WTC11 (cell line): ENCODE measurements at regions not wholly inside any gene's neighbourhood (a gene's known extent, or its start where the extent isn't known, plus 50 kb on each side); places are given as distances from the start of the nearest gene placed in this dataset.

Source experiments
- ATAC-seq: fragments of 200-7000 bp; cut with Tn5 transposase; 2 replicates; pipeline ENCODE4 v1.10.0; 2021; ENCODE audit warnings: mild to moderate bottlenecking, moderate library complexity
- CTCF ChIA-PET: fragments of 300-600 bp; sonication (Branson Sonifier 250); formaldehyde crosslinking; loops from one replicate; lab custom pipeline; 2021; ENCODE audit warnings: antibody characterized with exemption; lab: Charles Lee
- POLR2A ChIA-PET: fragments of 350-600 bp; sonication (Branson Sonifier 250); formaldehyde crosslinking; loops from one replicate; lab custom pipeline; 2021; ENCODE audit warnings: antibody characterized with exemption; lab: Charles Lee
- DNase-seq: peaks from one replicate; pipeline ENCODE4 v3.0.0; 2021; ENCODE audit warnings: low spot score
- H3K27ac Mint-ChIP-seq: 2 replicates; pipeline ENCODE4 v1.8.0; 2021; ENCODE audit warnings: mixed read lengths
- H3K27me3 Mint-ChIP-seq: 2 replicates; pipeline ENCODE4 v1.8.0; 2021; ENCODE audit warnings: low read depth, mild to moderate bottlenecking, moderate library complexity, mixed read lengths
- H3K36me3 Mint-ChIP-seq: 2 replicates; pipeline ENCODE4 v1.8.0; 2021; ENCODE audit warnings: mixed read lengths
- H3K4me1 Mint-ChIP-seq: 2 replicates; pipeline ENCODE4 v1.8.0; 2022; ENCODE audit warnings: mixed read lengths
- H3K4me3 Mint-ChIP-seq: 2 replicates; pipeline ENCODE4 v1.8.0; 2021; ENCODE audit warnings: mild to moderate bottlenecking, moderate library complexity, mixed read lengths
- H3K9me3 Mint-ChIP-seq: 2 replicates; pipeline ENCODE4 v1.8.0; 2021; ENCODE audit warnings: mixed read lengths
- CREM ChIP-seq: sonication (generic); formaldehyde crosslinking; IDR thresholded peaks from 2 replicates; pipeline ENCODE4 v1.8.1; 2022; ENCODE audit warnings: mild to moderate bottlenecking, missing genetic modification reagents, moderate library complexity
- EMX1 ChIP-seq: fragments of 250-450 bp; sonication (Bioruptor Pico); IDR thresholded peaks from 2 replicates; pipeline ENCODE4 v1.8.0; 2021; ENCODE audit warnings: mild to moderate bottlenecking
- FOXP1 ChIP-seq: sonication (generic); formaldehyde crosslinking; IDR thresholded peaks from 2 replicates; pipeline ENCODE4 v1.8.0; 2022; ENCODE audit warnings: missing genetic modification reagents, mild to moderate bottlenecking, moderate library complexity, borderline replicate concordance
- FOXP4 ChIP-seq: sonication (generic); formaldehyde crosslinking; IDR thresholded peaks from 2 replicates; pipeline ENCODE4 v1.8.0; 2022; ENCODE audit warnings: mild to moderate bottlenecking, missing genetic modification reagents
- KAT7 ChIP-seq: sonication (generic); formaldehyde crosslinking; IDR thresholded peaks from 2 replicates; pipeline ENCODE4 v1.8.1; 2023; ENCODE audit warnings: missing genetic modification reagents, mild to moderate bottlenecking, borderline replicate concordance
- MYBL2 ChIP-seq: sonication (generic); formaldehyde crosslinking; IDR thresholded peaks from 2 replicates; pipeline ENCODE4 v1.8.1; 2023; ENCODE audit warnings: mild to moderate bottlenecking, moderate library complexity, missing genetic modification reagents
- NR2C2 ChIP-seq: sonication (generic); formaldehyde crosslinking; IDR thresholded peaks from 2 replicates; pipeline ENCODE4 v1.8.0; 2022; ENCODE audit warnings: mild to moderate bottlenecking, missing genetic modification reagents
- PRDM15 ChIP-seq: sonication (generic); formaldehyde crosslinking; IDR thresholded peaks from 2 replicates; pipeline ENCODE4 v1.8.0; 2022; ENCODE audit warnings: missing genetic modification reagents
- STAT6 ChIP-seq: sonication (generic); formaldehyde crosslinking; conservative IDR thresholded peaks from 2 replicates; pipeline ENCODE4 v1.8.1; 2023; ENCODE audit warnings: mild to moderate bottlenecking, low read depth, missing genetic modification reagents, moderate library complexity
- ZNF121 ChIP-seq: sonication (generic); formaldehyde crosslinking; IDR thresholded peaks from 2 replicates; pipeline ENCODE4 v1.8.0; 2023; ENCODE audit warnings: missing genetic modification reagents
- ZNF317 ChIP-seq: sonication (generic); formaldehyde crosslinking; IDR thresholded peaks from 2 replicates; pipeline ENCODE4 v1.8.1; 2023; ENCODE audit warnings: low read depth, mild to moderate bottlenecking, moderate library complexity, missing genetic modification reagents, borderline replicate concordance
- ZNF396 ChIP-seq: fragments of 250-450 bp; sonication (Bioruptor Pico); IDR thresholded peaks from 2 replicates; pipeline ENCODE4 v1.8.0; 2021; ENCODE audit warnings: mild to moderate bottlenecking, moderate library complexity, borderline replicate concordance
- ZNF416 ChIP-seq: fragments of 250-450 bp; sonication (Bioruptor Pico); IDR thresholded peaks from 2 replicates; pipeline ENCODE4 v1.9.0; 2021; ENCODE audit warnings: mild to moderate bottlenecking, inconsistent platforms
- TF ChIP-seq, protein P1 (sequence below): sonication (generic); formaldehyde crosslinking; IDR thresholded peaks from 2 replicates; pipeline ENCODE4 v1.8.1; 2022; ENCODE audit warnings: mild to moderate bottlenecking, missing genetic modification reagents, moderate library complexity, borderline replicate concordance
- TF ChIP-seq, protein P2 (sequence below): sonication (generic); formaldehyde crosslinking; IDR thresholded peaks from 2 replicates; pipeline ENCODE4 v1.8.1; 2023; ENCODE audit warnings: mild to moderate bottlenecking, missing genetic modification reagents, moderate library complexity
- TF ChIP-seq, protein P3 (sequence below): fragments of 250-450 bp; sonication (Bioruptor Pico); IDR thresholded peaks from 2 replicates; pipeline ENCODE4 v1.9.0; 2021; ENCODE audit warnings: mild to moderate bottlenecking

DNA sequence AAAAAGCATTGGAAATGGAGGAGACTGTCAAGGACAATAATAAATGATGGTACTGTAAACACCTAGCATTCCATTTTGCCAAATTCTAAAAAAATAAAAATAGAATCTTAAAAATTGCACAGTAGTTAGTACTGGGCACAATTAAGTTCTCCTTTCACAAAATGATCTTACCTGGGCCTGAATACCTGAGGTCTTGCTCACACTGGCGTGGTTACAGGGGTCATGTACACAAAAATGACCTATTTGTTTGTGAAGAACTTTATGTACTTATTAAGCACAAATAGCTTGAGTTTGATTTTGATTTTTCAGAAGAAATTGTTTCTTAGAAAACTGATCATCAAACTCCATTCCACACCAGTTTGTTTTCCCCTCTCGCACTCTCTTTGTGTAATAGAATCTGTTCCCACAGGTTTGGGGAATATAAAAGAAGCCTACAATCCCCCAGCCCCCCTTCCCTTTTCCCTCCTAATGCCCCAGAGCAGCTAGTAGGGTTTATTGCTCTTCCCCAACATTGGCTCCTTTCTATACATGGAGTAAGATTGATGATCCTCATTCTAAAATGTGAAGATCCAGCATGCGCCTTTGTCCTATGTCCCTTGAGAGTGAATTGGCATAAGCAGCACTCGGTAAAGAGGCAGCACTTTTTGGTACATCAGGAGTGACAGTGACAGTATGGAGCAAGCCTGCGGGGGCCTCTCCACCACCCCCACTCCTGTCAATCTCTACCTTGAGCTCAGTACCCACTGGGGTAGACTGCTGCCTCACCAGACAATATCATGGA is 204.3 kb downstream of the ASCL1 start (continued):
- no peak for TF ChIP-seq FOXP4 (CRISPR knock-in tag)
- TF ChIP-seq STAT6 (CRISPR knock-in tag), result no peak
- TF ChIP-seq, protein P1, sequence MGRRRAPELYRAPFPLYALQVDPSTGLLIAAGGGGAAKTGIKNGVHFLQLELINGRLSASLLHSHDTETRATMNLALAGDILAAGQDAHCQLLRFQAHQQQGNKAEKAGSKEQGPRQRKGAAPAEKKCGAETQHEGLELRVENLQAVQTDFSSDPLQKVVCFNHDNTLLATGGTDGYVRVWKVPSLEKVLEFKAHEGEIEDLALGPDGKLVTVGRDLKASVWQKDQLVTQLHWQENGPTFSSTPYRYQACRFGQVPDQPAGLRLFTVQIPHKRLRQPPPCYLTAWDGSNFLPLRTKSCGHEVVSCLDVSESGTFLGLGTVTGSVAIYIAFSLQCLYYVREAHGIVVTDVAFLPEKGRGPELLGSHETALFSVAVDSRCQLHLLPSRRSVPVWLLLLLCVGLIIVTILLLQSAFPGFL (CRISPR knock-in tag), result no peak
- no peak for TF ChIP-seq EMX1 (CRISPR knock-in tag)
- TF ChIP-seq, protein P2, sequence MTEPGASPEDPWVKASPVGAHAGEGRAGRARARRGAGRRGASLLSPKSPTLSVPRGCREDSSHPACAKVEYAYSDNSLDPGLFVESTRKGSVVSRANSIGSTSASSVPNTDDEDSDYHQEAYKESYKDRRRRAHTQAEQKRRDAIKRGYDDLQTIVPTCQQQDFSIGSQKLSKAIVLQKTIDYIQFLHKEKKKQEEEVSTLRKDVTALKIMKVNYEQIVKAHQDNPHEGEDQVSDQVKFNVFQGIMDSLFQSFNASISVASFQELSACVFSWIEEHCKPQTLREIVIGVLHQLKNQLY (CRISPR knock-in tag), result no peak
- no peak for TF ChIP-seq ZNF317
- no peak for TF ChIP-seq MYBL2 (CRISPR knock-in tag)
- TF ChIP-seq PRDM15 (CRISPR knock-in tag), result no peak
- TF ChIP-seq, all 79 proteins: peak for 0

- peaks cover 11% of the 10 kb centered on the region for H3K9me3 Mint-ChIP-seq
These were observed 209.5 kb downstream of the ASCL1 start for GRCh38 chr12:103166949-103167348.

GRCh38 chr12:103172447-103173112 is 215.1 kb downstream of the ASCL1 start:
- H3K9me3 Mint-ChIP-seq, result peaks cover 6% of the 10 kb centered on the region
- POLR2A ChIA-PET, result interaction anchor here (0.8 kb wide), 1 partner anchor 13 kb away, joined by 3 read pairs; no protein-coding TSS in a partner anchor
- no peak for DNase-seq
- no peak overlapping the region for H3K27ac Mint-ChIP-seq
- no peak overlapping the region for H3K4me3 Mint-ChIP-seq
- no peak for ATAC-seq
- H3K27me3 Mint-ChIP-seq, result no peaks in the 10 kb centered on the region
- no peaks in the 10 kb centered on the region for H3K4me1 Mint-ChIP-seq
- 0 out of 2 replicates have a peak, but pooled peaks cover 2% of the 10 kb centered on the region for H3K36me3 Mint-ChIP-seq
- CTCF ChIA-PET, result no interaction called here
- no peak for TF ChIP-seq KAT7 (CRISPR knock-in tag)
- TF ChIP-seq, protein P3, sequence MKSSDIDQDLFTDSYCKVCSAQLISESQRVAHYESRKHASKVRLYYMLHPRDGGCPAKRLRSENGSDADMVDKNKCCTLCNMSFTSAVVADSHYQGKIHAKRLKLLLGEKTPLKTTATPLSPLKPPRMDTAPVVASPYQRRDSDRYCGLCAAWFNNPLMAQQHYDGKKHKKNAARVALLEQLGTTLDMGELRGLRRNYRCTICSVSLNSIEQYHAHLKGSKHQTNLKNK (CRISPR knock-in tag), result no peak
- no peak for TF ChIP-seq NR2C2 (CRISPR knock-in tag)
- no peak for TF ChIP-seq FOXP1 (CRISPR knock-in tag)
- TF ChIP-seq CREM (CRISPR knock-in tag), result no peak
- TF ChIP-seq ZNF317, result no peak
- TF ChIP-seq ZNF416 (CRISPR knock-in tag), result no peak
- TF ChIP-seq, protein P2 (CRISPR knock-in tag), result no peak
- TF ChIP-seq, protein P1 (CRISPR knock-in tag), result no peak
- no peak for TF ChIP-seq ZNF121 (CRISPR knock-in tag)
- TF ChIP-seq ZNF396 (CRISPR knock-in tag), result no peak

More at GRCh38 chr12:103166949-103167348, 209.5 kb downstream of the ASCL1 start:
- ChIA-PET POLR2A (no interaction called here), CTCF (no interaction called here)
- no peaks in the 10 kb centered on the region for H3K27me3 Mint-ChIP-seq
- H3K4me3 Mint-ChIP-seq, result no peak overlapping the region
- no peak for TF ChIP-seq ZNF416 (CRISPR knock-in tag)
- TF ChIP-seq FOXP1 (CRISPR knock-in tag), result no peak
- H3K27ac Mint-ChIP-seq, result no peak overlapping the region
- ATAC-seq (no peak), DNase-seq (no peak)
- 0 out of 2 replicates have a peak, but pooled peaks cover 2% of the 10 kb centered on the region for H3K36me3 Mint-ChIP-seq
- H3K4me1 Mint-ChIP-seq, result no peaks in the 10 kb centered on the region
